GM12878 (cell line): ENCODE measurements at regions not wholly inside any gene's neighbourhood (a gene's known extent, or its start where the extent isn't known, plus 50 kb on each side); places are given as distances from the start of the nearest gene placed in this dataset.

Source experiments
- ATAC-seq: fragments of 200-7000 bp; cut with Tn5 transposase; 3 replicates; pipeline ENCODE4 v1.9.1; 2020; ENCODE audit warnings: mild to moderate bottlenecking, moderate library complexity
- BruUV-seq: library from RNA; stranded (reverse); fragments of 400-500 nt; replicated peaks from 2 replicates; lab custom pipeline; 2021; lab: Mats Ljungman, UMichigan
- CTCF ChIA-PET: fragments of 300-600 bp; sonication (Branson Sonifier 250); formaldehyde crosslinking; extraction: SDS; loops from one replicate; lab custom pipeline; 2021; ENCODE audit warnings: inconsistent platforms; lab: Yijun Ruan, JAX
- POLR2A ChIA-PET: fragments of 350-600 bp; formaldehyde crosslinking; extraction: SDS; loops from one replicate; lab custom pipeline; 2021; ENCODE audit warnings: inconsistent platforms; lab: Charles Lee
- RAD21 ChIA-PET: fragments of 300-600 bp; sonication (Branson Sonifier 250); formaldehyde crosslinking; loops from one replicate; lab custom pipeline; 2023; ENCODE audit warnings: antibody characterized with exemption; ENCODE audit not compliant: unreplicated experiment; lab: Charles Lee
- SMC1A ChIA-PET: fragments of 300-600 bp; sonication (Branson Sonifier 250); formaldehyde crosslinking; loops from one replicate; lab custom pipeline; 2023; ENCODE audit not compliant: unreplicated experiment, uncharacterized antibody; lab: Charles Lee
- DNase-seq: peaks from one replicate; pipeline ENCODE4 v3.0.0-alpha.2; 2011; ENCODE audit warnings: low read depth, low spot score
- FAIRE-seq: peaks from 3 replicates; lab custom pipeline; 2011; peaks lifted over from hg19 to GRCh38; lab: Jason Lieb, UNC
- H2AFZ ChIP-seq: 2 replicates; pipeline ENCODE4 v1.6.0; 2011; ENCODE audit warnings: low read depth, low read length, control low read depth; ENCODE audit not compliant: control insufficient read depth
- H3K27ac ChIP-seq: 2 replicates; pipeline ENCODE4 v1.5.1; 2011; ENCODE audit warnings: control low read depth; ENCODE audit not compliant: control insufficient read depth, insufficient read depth
- H3K27me3 ChIP-seq, 2 experiments: replicated peaks in 1 of 2; 2 replicates each; pipeline versions ENCODE4 v1.6.0 to v1.6.1; 2011; ENCODE audit warnings: low read length in 1 of 2; ENCODE audit not compliant: control insufficient read depth in 2 of 2, insufficient read depth in 2 of 2
- H3K36me3 ChIP-seq, 2 experiments: 2 replicates each; pipeline ENCODE4 v1.5.1; 2011; ENCODE audit warnings: low read length in 1 of 2; ENCODE audit not compliant: control insufficient read depth in 2 of 2, insufficient read depth in 2 of 2
- H3K4me1 ChIP-seq: 2 replicates; pipeline ENCODE4 v1.6.1; 2011; ENCODE audit warnings: mild to moderate bottlenecking, low read length, moderate library complexity, mixed read lengths; ENCODE audit not compliant: control insufficient read depth, insufficient read depth
- H3K4me2 ChIP-seq: 2 replicates; pipeline ENCODE4 v1.6.0; 2011; ENCODE audit warnings: control low read depth; ENCODE audit not compliant: control insufficient read depth, insufficient read depth
- H3K4me3 ChIP-seq: fragments of 200-600 bp; sonication (generic); 2 replicates; pipeline ENCODE4 v1.5.1; 2016
- H3K79me2 ChIP-seq: 2 replicates; pipeline ENCODE4 v1.6.0; 2011; ENCODE audit warnings: low read length; ENCODE audit not compliant: control insufficient read depth, insufficient read depth
- H3K9ac ChIP-seq: 2 replicates; pipeline ENCODE4 v1.8.0; 2011; ENCODE audit warnings: low read length, control low read depth, mixed read lengths; ENCODE audit not compliant: control insufficient read depth, insufficient read depth
- H3K9me3 ChIP-seq: replicated peaks from 3 replicates; pipeline ENCODE4 v1.5.1; 2011; ENCODE audit warnings: mild to moderate bottlenecking, low read length; ENCODE audit not compliant: control insufficient read depth, insufficient read depth
- H4K20me1 ChIP-seq: 2 replicates; pipeline ENCODE4 v1.6.0; 2011; ENCODE audit not compliant: control insufficient read depth, insufficient read depth
- BRCA1 ChIP-seq: IDR thresholded peaks from 2 replicates; pipeline ENCODE4 v1.6.1; 2011; ENCODE audit warnings: low read depth, low read length, improper control_type of control experiment
- EZH2 ChIP-seq: IDR thresholded peaks from 2 replicates; pipeline ENCODE4 v1.6.1; 2012; ENCODE audit warnings: low read depth, mild to moderate bottlenecking, control low read depth, inconsistent platforms, low read length, borderline replicate concordance; ENCODE audit not compliant: control insufficient read depth
- IKZF1 ChIP-seq: fragments of 450-650 bp; conservative IDR thresholded peaks from 2 replicates; pipeline ENCODE4 v1.6.1; 2017; ENCODE audit warnings: antibody characterized with exemption, mild to moderate bottlenecking
- JUND ChIP-seq: IDR thresholded peaks from 2 replicates; pipeline ENCODE4 v1.6.1; 2012; ENCODE audit warnings: low read depth, mild to moderate bottlenecking, low read length, improper control_type of control experiment, moderate library complexity
- MTA2 ChIP-seq: fragments of 450-650 bp; IDR thresholded peaks from 2 replicates; pipeline ENCODE4 v1.6.1; 2016; ENCODE audit warnings: low read depth, mild to moderate bottlenecking, moderate library complexity
- MXI1 ChIP-seq: fragments of 150-350 bp; IDR thresholded peaks from 2 replicates; pipeline ENCODE4 v1.6.1; 2011; ENCODE audit warnings: low read depth, mild to moderate bottlenecking, inconsistent platforms, low read length, improper control_type of control experiment
- NBN ChIP-seq: fragments of 450-650 bp; IDR thresholded peaks from 2 replicates; pipeline ENCODE4 v1.6.1; 2016
- NR2C2 ChIP-seq: IDR thresholded peaks from 2 replicates; pipeline ENCODE4 v1.6.1; 2011; ENCODE audit warnings: borderline replicate concordance, low read depth; ENCODE audit not compliant: control insufficient read depth, insufficient read length
- NR2F1 ChIP-seq: fragments of 450-650 bp; conservative IDR thresholded peaks from 2 replicates; pipeline ENCODE4 v1.6.1; 2017; ENCODE audit warnings: mild to moderate bottlenecking
- PRDM15 ChIP-seq: fragments of 450-650 bp; formaldehyde crosslinking; IDR thresholded peaks from 2 replicates; pipeline ENCODE4 v1.4.0; 2020; ENCODE audit warnings: mild to moderate bottlenecking, moderate library complexity
- RAD51 ChIP-seq: fragments of 450-650 bp; IDR thresholded peaks from 2 replicates; pipeline ENCODE4 v1.6.1; 2016; ENCODE audit warnings: moderate library complexity, mild to moderate bottlenecking, inconsistent platforms
- RBBP5 ChIP-seq: fragments of 200-600 bp; sonication (generic); conservative IDR thresholded peaks from 2 replicates; pipeline ENCODE4 v1.6.1; 2016
- SIX5 ChIP-seq: IDR thresholded peaks from 2 replicates; pipeline ENCODE4 v1.6.1; 2011; ENCODE audit warnings: mild to moderate bottlenecking, low read depth, low read length, moderate library complexity; ENCODE audit not compliant: severe bottlenecking
- SMARCA5 ChIP-seq: fragments of 450-650 bp; IDR thresholded peaks from 2 replicates; pipeline ENCODE4 v1.6.1; 2017; ENCODE audit warnings: mild to moderate bottlenecking
- WRNIP1 ChIP-seq: IDR thresholded peaks from 2 replicates; pipeline ENCODE4 v1.6.1; 2011; ENCODE audit warnings: low read depth, low read length, improper control_type of control experiment, borderline replicate concordance
- ZSCAN29 ChIP-seq: fragments of 450-650 bp; IDR thresholded peaks from 2 replicates; pipeline ENCODE4 v1.6.1; 2017; ENCODE audit warnings: mild to moderate bottlenecking, moderate library complexity
- WGBS: methylation state at CpG from one replicate; pipeline ENCODE4 v1.1.6; 2016; ENCODE audit warnings: low lambda C conversion rate; ENCODE audit not compliant: insufficient replicate concordance, insufficient coverage; ENCODE audit errors: missing lambda C conversion rate; 5-methylcytosine and 5-hydroxymethylcytosine counted together
- in situ Hi-C: fragments of 300-500 bp; cut with MboI; formaldehyde crosslinking; loops from 9 replicates; pipeline ENCODE4 v1.14.3; 2018; ENCODE audit warnings: mixed read lengths
- intact Hi-C: fragments of 100-400 bp; cut with micrococcal nuclease; formaldehyde crosslinking; loops from one replicate; pipeline ENCODE4 v1.14.2; 2022; ENCODE audit not compliant: unreplicated experiment
- TF ChIP-seq, protein P1 (sequence below): fragments of 450-650 bp; IDR thresholded peaks from 2 replicates; pipeline ENCODE4 v1.6.1; 2017; ENCODE audit warnings: borderline replicate concordance
- TF ChIP-seq, protein P2 (sequence below): fragments of 150-350 bp; IDR thresholded peaks from 2 replicates; pipeline ENCODE4 v1.6.1; 2016; ENCODE audit warnings: low read depth, low read length

DNA sequence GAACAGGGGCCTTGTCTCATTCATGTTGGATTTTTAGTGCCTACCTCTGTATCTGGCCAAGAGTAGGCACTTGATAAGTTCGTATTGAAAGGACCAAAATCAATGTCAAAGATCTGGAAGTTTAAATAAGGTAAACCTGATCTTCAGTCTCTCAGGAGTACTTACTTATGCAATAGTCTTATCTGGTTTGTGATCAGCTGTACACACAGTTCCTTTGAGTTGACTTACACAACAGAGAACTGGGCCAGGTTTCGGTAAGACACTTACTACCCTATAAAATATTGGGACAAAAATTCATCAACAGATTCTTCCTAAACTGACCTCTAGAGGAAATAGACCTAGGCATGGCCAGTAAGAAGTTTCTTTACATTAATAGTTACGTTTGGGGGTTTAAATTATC, 113.6 kb upstream of the NXPH2 start:
- H3K36me3 ChIP-seq, result no peaks in the 10 kb centered on the region
- CTCF ChIA-PET, result no interaction called here

More for the DNA sequence above, 113.6 kb upstream of the NXPH2 start:
- H3K4me3 ChIP-seq, result no peak overlapping the region
- no peaks in the 10 kb centered on the region for H3K27me3 ChIP-seq
- no peak for TF ChIP-seq MTA2
- TF ChIP-seq NBN, result no peak
- TF ChIP-seq, protein P1, sequence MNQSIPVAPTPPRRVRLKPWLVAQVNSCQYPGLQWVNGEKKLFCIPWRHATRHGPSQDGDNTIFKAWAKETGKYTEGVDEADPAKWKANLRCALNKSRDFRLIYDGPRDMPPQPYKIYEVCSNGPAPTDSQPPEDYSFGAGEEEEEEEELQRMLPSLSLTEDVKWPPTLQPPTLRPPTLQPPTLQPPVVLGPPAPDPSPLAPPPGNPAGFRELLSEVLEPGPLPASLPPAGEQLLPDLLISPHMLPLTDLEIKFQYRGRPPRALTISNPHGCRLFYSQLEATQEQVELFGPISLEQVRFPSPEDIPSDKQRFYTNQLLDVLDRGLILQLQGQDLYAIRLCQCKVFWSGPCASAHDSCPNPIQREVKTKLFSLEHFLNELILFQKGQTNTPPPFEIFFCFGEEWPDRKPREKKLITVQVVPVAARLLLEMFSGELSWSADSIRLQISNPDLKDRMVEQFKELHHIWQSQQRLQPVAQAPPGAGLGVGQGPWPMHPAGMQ, result no peak
- TF ChIP-seq MXI1, result no peak
- no peak for TF ChIP-seq JUND
- no peak for TF ChIP-seq RAD51
- TF ChIP-seq WRNIP1, result no peak
- TF ChIP-seq ZSCAN29, result no peak
- TF ChIP-seq NR2F1, result no peak
- no peak for TF ChIP-seq SIX5
- TF ChIP-seq RBBP5, result no peak
- TF ChIP-seq, protein P2, sequence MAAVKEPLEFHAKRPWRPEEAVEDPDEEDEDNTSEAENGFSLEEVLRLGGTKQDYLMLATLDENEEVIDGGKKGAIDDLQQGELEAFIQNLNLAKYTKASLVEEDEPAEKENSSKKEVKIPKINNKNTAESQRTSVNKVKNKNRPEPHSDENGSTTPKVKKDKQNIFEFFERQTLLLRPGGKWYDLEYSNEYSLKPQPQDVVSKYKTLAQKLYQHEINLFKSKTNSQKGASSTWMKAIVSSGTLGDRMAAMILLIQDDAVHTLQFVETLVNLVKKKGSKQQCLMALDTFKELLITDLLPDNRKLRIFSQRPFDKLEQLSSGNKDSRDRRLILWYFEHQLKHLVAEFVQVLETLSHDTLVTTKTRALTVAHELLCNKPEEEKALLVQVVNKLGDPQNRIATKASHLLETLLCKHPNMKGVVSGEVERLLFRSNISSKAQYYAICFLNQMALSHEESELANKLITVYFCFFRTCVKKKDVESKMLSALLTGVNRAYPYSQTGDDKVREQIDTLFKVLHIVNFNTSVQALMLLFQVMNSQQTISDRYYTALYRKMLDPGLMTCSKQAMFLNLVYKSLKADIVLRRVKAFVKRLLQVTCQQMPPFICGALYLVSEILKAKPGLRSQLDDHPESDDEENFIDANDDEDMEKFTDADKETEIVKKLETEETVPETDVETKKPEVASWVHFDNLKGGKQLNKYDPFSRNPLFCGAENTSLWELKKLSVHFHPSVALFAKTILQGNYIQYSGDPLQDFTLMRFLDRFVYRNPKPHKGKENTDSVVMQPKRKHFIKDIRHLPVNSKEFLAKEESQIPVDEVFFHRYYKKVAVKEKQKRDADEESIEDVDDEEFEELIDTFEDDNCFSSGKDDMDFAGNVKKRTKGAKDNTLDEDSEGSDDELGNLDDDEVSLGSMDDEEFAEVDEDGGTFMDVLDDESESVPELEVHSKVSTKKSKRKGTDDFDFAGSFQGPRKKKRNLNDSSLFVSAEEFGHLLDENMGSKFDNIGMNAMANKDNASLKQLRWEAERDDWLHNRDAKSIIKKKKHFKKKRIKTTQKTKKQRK, result no peak
- no peak for TF ChIP-seq BRCA1
- no peak for TF ChIP-seq PRDM15 (CRISPR knock-in tag)
- no peak for TF ChIP-seq IKZF1
- no peak for TF ChIP-seq EZH2
- no peak for TF ChIP-seq NR2C2
- TF ChIP-seq SMARCA5, result no peak
- no peaks in the 10 kb centered on the region for H3K79me2 ChIP-seq
- SMC1A ChIA-PET, result interaction anchor here (0.7 to 1.6 kb wide), 2 partner anchors 15 to 16 kb away, joined by 3 read pairs; no protein-coding TSS in a partner anchor
- no peaks in the 10 kb centered on the region for H4K20me1 ChIP-seq
- WGBS, result 0% methylated on average over 3 of the region's 3 CpGs
- no peak overlapping the region for H3K4me2 ChIP-seq
- FAIRE-seq (no peak), DNase-seq (no peak), ATAC-seq (no peak)
- no peaks in the 10 kb centered on the region for H3K4me1 ChIP-seq
- no TSS peak for BruUV-seq
- H2AFZ ChIP-seq, result no peak overlapping the region
- H3K9me3 ChIP-seq, result no peaks in the 10 kb centered on the region
- no peak overlapping the region for H3K9ac ChIP-seq
- H3K27ac ChIP-seq, result no peak overlapping the region
- intact Hi-C loops (no loop called here), in situ Hi-C loops (no loop called here)
- POLR2A ChIA-PET, result no interaction called here
- RAD21 ChIA-PET, result no interaction called here
